ENCODE measurements at regions not wholly inside any gene's neighbourhood (a gene's known extent, or its start where the extent isn't known, plus 50 kb on each side); places are given as distances from the start of the nearest gene placed in this dataset.
A peak's percentile ranks its signal among the peaks of the same experiment; 100 is the strongest.

GRCh38 chr3:72460205-72461174 lies 387.8 kb downstream of the SHQ1 start:
- H3K4me1 Mint-ChIP-seq, result peaks cover 35% of the 10 kb centered on the region
- no peak overlapping the region for H3K4me3 Mint-ChIP-seq
- no peaks in the 10 kb centered on the region for H3K36me3 Mint-ChIP-seq (ENCODE audit: low read depth)
- DNase-seq, result no peak
- H3K27me3 Mint-ChIP-seq (ENCODE audit: low read depth, poor library complexity), result peaks cover 59% of the 10 kb centered on the region
- no peaks in the 10 kb centered on the region for H3K9me3 Mint-ChIP-seq
- TF ChIP-seq CTCF (IDR thresholded peaks at IDR 0.05), result no peak
- no peak overlapping the region for H3K27ac Mint-ChIP-seq

- no peak overlapping the region for H3K4me3 Mint-ChIP-seq
- no peak overlapping the region for H3K27ac Mint-ChIP-seq
- no peaks in the 10 kb centered on the region for H3K36me3 Mint-ChIP-seq (ENCODE audit: low read depth)
- peaks cover 59% of the 10 kb centered on the region for H3K27me3 Mint-ChIP-seq (ENCODE audit: low read depth, poor library complexity)
- TF ChIP-seq CTCF (IDR thresholded peaks at IDR 0.05), result no peak
- peaks cover 35% of the 10 kb centered on the region for H3K4me1 Mint-ChIP-seq
- no peaks in the 10 kb centered on the region for H3K9me3 Mint-ChIP-seq
- no peak for DNase-seq
Observed at GRCh38 chr3:72459588-72459987, 388.7 kb downstream of the SHQ1 start.

- Mint-ChIP-seq H3K36me3 (ENCODE audit: low read depth) (no peaks in the 10 kb centered on the region), H3K27ac (peak overlapping the region; percentile 44), H3K9me3 (no peaks in the 10 kb centered on the region), H3K4me3 (no peak overlapping the region), H3K4me1 (peaks cover 35% of the 10 kb centered on the region), H3K27me3 (ENCODE audit: low read depth, poor library complexity) (peaks cover 56% of the 10 kb centered on the region)
- DNase-seq, result no peak
- no peak for TF ChIP-seq CTCF (IDR thresholded peaks at IDR 0.05)
Observed at GRCh38 chr3:72458375-72458774, 389.9 kb downstream of the SHQ1 start.

GRCh38 chr3:72454441-72454840 lies 393.8 kb downstream of the SHQ1 start:
- no peak for TF ChIP-seq CTCF (IDR thresholded peaks at IDR 0.05)

GRCh38 chr3:72453706-72454105 lies 394.5 kb downstream of the SHQ1 start:
- Mint-ChIP-seq H3K27me3 (ENCODE audit: low read depth, poor library complexity) (peaks cover 66% of the 10 kb centered on the region), H3K27ac (no peak overlapping the region), H3K9me3 (no peaks in the 10 kb centered on the region), H3K36me3 (ENCODE audit: low read depth) (no peaks in the 10 kb centered on the region), H3K4me1 (peaks cover 5% of the 10 kb centered on the region), H3K4me3 (no peak overlapping the region)
- no peak for TF ChIP-seq CTCF (IDR thresholded peaks at IDR 0.05)
- no peak for DNase-seq

More at GRCh38 chr3:72454441-72454840, 393.8 kb downstream of the SHQ1 start:
- Mint-ChIP-seq H3K4me1 (peaks cover 12% of the 10 kb centered on the region), H3K27ac (no peak overlapping the region), H3K27me3 (ENCODE audit: low read depth, poor library complexity) (peaks cover 67% of the 10 kb centered on the region), H3K36me3 (ENCODE audit: low read depth) (no peaks in the 10 kb centered on the region), H3K4me3 (no peak overlapping the region), H3K9me3 (no peaks in the 10 kb centered on the region)
- DNase-seq, result no peak

- TF ChIP-seq CTCF (IDR thresholded peaks at IDR 0.05), result no peak
- Mint-ChIP-seq H3K4me1 (peaks cover 8% of the 10 kb centered on the region), H3K9me3 (no peaks in the 10 kb centered on the region), H3K4me3 (no peak overlapping the region), H3K36me3 (ENCODE audit: low read depth) (no peaks in the 10 kb centered on the region), H3K27ac (no peak overlapping the region), H3K27me3 (ENCODE audit: low read depth, poor library complexity) (peaks cover 67% of the 10 kb centered on the region)
- DNase-seq, result no peak
Observed at GRCh38 chr3:72452745-72453144, 395.5 kb downstream of the SHQ1 start.
